Karpas-422 (cell line): ENCODE measurements at regions not wholly inside any gene's neighbourhood (a gene's known extent, or its start where the extent isn't known, plus 50 kb on each side); places are given as distances from the start of the nearest gene placed in this dataset. TPM values are rescaled to one million over a fixed set of nuclear protein-coding genes. Genes with fewer than 3 reads are reported as not detected.

Experiments used
- small RNA-seq: library from RNA; depleted of rRNA; stranded (forward); fragments of <200 nt; gene quantifications from one replicate; pipeline ENCODE3, GENCODE V24; 2014

Small RNA genes in the stretch of these regions (small RNA-seq; reads per million reads assigned to genes)
- gene RNU6-815P (not detected), gene RNU6-822P (not detected)
